GM21737 (cell line): ENCODE measurements at regions not wholly inside any gene's neighbourhood (a gene's known extent, or its start where the extent isn't known, plus 50 kb on each side); places are given as distances from the start of the nearest gene placed in this dataset.

Source experiments
- ATAC-seq: cut with Tn5 transposase; IDR thresholded peaks from one replicate; pipeline ENCODE4 v1.9.1; 2021; ENCODE audit warnings: mild to moderate bottlenecking, moderate library complexity; ENCODE audit not compliant: unreplicated experiment

DNA sequence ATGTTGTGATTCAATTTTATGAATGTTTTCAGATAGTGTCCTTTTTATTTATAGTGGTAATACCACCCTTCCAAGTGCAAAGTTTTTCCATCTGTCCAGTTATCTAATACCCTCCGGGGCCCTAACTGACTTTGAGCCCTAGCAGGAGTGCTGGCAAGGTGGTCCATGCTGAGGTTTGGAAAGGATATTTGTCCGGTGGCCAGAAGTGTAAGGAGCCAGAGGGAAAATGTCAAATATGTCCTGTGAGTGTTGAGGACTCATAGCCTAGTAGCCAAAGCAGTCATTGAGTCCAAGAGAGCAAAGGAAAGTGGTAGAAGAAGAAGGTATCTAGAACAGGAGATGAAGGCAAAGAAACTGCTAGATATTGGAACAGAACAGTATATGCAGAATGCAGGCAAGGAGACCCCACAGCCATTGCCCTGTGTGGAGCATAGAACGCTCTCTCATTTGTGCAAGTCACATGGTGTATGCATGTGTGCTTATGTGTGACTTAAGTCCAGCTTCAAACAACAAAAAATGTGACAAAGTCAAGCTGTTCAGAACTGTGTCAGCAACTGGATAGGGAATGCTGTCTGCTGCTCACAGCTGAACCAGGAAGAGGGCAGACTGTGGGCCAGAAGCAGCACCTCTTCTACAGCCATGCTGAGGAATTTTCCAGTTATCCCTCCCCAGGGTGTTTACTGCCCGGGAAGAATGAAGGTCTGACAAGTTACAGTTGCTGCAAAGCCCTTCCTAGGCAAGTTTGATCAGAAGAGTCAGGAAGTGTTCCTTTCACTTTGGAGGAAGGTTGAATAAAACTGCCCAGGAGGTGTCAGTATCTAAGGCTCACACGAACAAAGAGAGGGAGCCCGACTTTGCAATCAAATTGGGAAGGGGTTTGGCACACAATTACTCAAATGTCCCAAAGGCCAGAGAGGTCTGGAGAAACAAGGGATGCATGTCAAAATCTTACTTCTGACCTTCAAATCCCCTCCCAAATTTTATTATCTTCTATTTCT, 463.3 kb upstream of the DMAC1 start:
- ATAC-seq, result no peak

DNA sequence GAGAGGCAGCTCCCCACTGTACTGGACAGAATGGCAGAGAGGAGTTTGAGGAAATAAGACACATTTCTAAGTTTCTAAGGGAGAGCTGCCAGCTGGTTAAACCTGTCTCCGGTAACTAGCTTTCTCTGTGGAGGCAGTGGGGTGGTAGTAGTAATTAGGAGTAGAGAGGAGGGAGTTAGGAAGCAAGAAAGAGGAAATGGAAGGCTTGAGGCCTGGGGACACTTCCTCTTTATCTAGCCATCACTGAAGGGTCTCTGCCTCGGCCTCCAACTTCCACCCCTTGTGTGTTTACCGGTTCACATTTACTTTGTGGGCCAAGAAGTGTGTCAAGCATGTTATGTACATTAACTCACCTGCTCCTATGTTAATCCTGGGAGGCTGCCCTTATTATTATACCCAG, 462.2 kb upstream of the DMAC1 start:
- no peak for ATAC-seq

- ATAC-seq, result no peak
Measured at GRCh38 chr9:8259028-8259427, 459.4 kb upstream of the DMAC1 start.

DNA sequence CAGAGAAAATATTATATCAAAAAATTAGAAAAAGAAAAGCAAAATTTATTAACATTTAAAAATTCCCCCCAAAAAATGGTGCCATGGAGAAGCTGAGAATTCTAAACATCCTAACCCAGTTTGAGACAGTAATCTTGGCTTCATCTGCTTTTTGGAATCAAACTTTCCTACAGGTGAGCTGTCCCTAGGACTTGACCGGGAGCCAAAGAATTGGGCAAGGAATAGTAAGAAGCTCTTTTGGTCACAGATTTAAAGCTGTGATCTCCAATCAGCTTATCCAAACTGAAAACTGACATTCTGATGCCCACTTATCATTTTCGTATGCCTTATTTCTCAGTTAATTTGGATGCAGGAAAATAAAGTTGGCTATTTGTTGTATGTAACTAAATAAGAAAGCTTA, 457.3 kb upstream of the DMAC1 start:
- ATAC-seq, result no peak

GRCh38 chr9:8255850-8256249, 456.3 kb upstream of the DMAC1 start:
- no peak for ATAC-seq

DNA sequence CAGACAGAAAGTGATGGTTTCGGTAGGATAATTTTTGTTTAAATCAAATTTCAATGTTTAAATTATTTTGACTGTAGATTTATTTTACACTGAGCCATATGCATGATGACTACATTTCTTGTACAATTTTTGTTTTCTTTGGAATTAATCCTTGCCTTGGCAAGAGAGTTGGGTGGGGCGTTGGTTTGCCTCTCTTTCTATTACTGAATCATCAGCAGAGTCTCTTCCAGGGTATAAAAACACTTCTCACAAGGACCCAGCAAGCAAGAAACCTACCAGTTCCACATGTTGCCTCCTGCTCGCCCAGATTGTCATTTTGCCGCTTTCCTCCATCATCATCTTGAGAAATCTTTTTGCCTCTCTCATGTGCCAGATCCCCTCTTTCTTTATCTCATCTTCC, 455.0 kb upstream of the DMAC1 start:
- no peak for ATAC-seq

GRCh38 chr9:8252445-8252844, 452.9 kb upstream of the DMAC1 start:
- no peak for ATAC-seq

DNA sequence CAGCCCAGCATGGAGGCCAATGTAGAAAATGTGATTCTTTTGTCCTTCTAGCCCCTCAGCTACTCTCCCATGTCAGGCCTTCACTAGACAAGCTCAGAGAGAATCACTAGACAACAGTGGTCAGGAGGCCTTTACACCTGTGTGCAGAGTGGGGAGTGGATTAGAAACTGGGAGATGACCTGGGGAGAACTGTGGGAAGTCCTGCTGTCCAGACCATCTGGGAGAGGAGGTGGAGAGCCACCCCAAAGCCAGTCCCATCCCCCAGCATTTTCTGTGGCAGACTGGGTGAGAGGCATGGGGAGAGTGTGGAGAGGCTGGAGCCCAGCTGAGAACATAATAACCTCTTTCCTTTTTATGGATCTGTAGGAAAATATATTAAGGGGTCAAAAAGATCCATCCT, 452.0 kb upstream of the DMAC1 start:
- ATAC-seq, result no peak

DNA sequence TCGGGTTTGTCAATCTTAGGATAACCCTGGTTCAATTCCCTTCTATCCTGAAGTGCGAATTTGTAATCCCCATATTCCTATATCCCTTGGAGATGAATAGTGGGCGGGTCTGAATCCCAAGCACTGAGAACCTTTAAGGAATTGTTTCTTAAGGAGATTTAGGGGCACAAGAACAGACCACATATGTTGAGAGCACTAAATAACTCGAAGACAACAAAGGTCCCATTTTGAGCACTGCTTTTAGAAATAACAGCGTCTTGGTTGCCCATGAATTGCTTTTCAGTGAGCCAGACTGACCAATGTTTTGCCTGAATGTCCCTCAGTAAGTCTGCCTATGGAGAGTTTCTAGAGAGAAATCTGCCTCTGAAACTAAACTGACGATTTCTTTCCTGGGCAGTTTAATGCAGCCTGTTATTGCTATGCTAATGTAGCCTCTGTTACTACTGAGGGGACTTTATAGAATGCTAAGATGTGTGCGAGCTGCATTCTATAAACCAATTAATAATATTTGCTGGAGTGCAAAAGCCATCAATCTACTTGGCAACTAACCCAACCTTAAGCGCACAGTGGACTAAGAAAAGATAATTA, 445.0 kb upstream of the DMAC1 start:
- ATAC-seq, result no peak

GRCh38 chr9:8241201-8241600, 441.6 kb upstream of the DMAC1 start:
- ATAC-seq, result no peak

DNA sequence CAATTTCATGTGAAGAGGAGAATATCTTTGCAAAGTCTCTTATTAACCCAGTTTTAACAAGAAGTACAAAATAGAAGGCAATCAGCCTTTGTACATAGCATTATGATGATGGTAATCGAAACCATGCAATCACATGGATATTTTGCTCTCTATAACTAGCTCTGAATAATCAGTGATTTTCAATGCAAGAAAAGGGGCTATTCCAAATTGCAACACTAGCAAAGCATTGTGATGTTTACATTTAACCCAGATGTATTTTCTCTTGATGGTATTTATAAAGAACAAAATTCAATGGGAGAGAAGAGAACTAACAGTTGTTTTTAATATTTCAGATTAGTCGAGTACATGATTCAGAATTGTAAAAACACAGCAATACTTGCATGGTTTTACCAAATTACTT, 437.5 kb upstream of the DMAC1 start:
- ATAC-seq, result no peak

GRCh38 chr9:8235489-8235888, 435.9 kb upstream of the DMAC1 start:
- ATAC-seq, result no peak

GRCh38 chr9:8234316-8234715, 434.7 kb upstream of the DMAC1 start:
- ATAC-seq, result no peak

DNA sequence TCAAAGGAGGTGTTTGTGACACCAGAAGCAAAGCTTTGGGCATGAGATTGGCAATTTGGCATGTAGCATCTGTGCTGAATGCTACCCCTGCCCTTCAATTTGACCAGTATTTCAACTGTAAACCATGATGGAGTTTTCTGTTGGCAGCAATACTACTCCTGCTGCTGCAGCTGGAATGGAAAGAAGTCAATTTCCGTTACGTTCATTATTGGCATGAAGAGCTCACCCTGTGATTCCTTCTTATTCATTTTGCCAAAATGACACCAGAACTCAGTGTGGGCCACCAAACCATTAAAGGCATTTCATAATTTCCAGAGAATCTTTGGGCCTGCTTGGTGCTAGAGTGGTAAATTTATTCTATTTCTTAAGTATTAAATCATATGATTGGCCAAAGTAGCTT, 433.1 kb upstream of the DMAC1 start:
- no peak for ATAC-seq

DNA sequence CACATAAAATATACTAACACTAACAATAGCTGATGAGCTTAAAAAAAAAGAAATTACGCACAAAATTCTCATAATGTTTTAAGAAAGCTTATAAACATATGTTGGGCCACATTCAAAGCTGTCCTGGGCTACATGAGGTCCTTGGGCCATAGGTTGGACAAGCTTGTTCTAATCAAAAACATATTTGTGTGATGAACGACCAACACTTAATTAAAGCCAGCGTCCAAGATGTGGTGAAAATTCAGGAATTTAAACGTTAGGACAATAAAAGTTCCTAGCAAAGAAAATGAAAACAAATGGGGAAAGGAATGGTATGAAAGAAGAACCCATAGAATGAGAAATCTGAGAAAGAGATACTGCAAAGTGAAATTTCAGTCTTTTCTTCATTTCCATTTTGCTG, 429.6 kb upstream of the DMAC1 start:
- ATAC-seq, result no peak

DNA sequence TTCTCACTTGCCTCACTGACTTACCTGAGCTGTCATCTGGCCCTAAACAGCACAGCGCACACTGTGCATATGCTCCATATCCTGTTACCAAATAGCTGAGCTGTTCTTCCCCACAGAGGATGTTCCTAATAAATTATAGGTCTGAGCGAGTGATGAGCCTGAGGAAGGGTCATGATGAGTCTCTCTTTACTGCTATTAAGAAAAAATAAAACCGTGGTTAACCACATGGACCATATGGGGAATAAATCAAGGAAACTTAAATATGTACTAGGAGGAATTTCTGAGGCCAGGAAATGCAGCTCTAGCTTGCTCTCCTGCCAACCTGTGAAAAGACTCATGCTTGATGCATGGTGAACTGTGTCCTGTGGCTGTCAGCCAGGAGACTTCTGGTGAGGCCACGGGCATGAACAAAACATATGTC, 424.8 kb upstream of the DMAC1 start:
- ATAC-seq, result no peak

DNA sequence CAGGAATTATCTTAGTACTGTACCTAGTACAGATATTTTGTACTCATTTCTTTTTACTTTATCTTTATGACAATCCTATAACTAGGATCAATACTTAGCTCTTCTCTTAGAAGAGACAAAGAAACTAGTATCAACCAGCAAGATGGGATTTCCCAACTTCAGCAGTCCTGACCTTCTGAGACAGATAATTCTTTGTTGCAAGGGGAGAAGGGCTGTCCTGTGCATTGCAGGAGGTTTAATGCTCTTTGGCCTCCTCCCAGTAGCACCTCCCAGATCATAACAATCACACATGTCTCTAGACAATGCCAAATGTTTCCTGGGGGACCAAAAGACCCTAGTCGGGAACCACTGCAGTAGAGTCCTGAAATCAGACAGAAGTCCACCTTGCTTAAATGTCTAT, 424.3 kb upstream of the DMAC1 start:
- ATAC-seq, result no peak

- no peak for ATAC-seq
Measured at GRCh38 chr9:8221462-8221861, 421.9 kb upstream of the DMAC1 start.

DNA sequence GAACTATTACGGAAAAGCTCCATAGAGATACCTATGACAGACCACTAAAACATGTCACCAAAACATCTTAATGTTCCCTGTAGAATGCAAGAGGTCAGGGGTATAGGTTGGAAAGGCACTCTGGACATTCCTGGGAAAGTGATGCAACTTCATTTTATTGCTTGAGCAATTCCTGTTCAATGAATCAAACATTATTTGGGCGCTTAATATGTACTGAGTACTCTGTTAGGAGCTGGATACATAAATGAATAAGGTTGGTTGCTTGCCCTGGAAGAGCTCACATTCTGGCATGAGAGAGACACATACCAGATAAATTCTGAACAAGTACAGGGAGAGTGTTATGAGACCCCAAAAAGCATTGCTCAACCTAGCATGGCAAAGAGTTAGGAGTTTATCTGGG, 408.9 kb upstream of the DMAC1 start:
- no peak for ATAC-seq

GRCh38 chr9:8207596-8207995, 408.0 kb upstream of the DMAC1 start:
- no peak for ATAC-seq

- ATAC-seq, result no peak
Measured at GRCh38 chr9:8206720-8207119, 407.1 kb upstream of the DMAC1 start.

GRCh38 chr9:8205576-8205975, 406.0 kb upstream of the DMAC1 start:
- ATAC-seq, result no peak
